Forelimb muscle (tissue), 1 donor: ENCODE measurements at regions not wholly inside any gene's neighbourhood (a gene's known extent, or its start where the extent isn't known, plus 50 kb on each side); places are given as distances from the start of the nearest gene placed in this dataset.
"Not testable (repeated sequence)": the region's sequence is repeated elsewhere in the genome, so short reads cannot be mapped to it uniquely, and the experiment has no call there.

Experiments used
- DNase-seq: peaks from one replicate; pipeline ENCODE4 v3.0.0-alpha.2; 2013; ENCODE audit warnings: low read depth

- DNase-seq, result no peak
Measured at GRCh38 chr6:8361259-8361658, 74.1 kb downstream of the SLC35B3 start.

GRCh38 chr6:8352966-8353340, 82.4 kb downstream of the SLC35B3 start:
- no peak for DNase-seq

- DNase-seq, result no peak
Measured at GRCh38 chr6:8352335-8352965, 82.9 kb downstream of the SLC35B3 start.

- DNase-seq, result no peak
Measured at GRCh38 chr6:8343600-8343999, 91.7 kb downstream of the SLC35B3 start.

GRCh38 chr6:8342241-8342819, 93.0 kb downstream of the SLC35B3 start:
- no peak for DNase-seq

GRCh38 chr6:8337147-8337546, 98.2 kb downstream of the SLC35B3 start:
- no peak for DNase-seq

GRCh38 chr6:8336406-8337057, 98.8 kb downstream of the SLC35B3 start:
- no peak for DNase-seq

GRCh38 chr6:8335896-8336295, 99.4 kb downstream of the SLC35B3 start:
- no peak for DNase-seq

- no peak for DNase-seq
Measured at GRCh38 chr6:8335381-8335780, 100.0 kb downstream of the SLC35B3 start.

GRCh38 chr6:8334113-8334512, 101.2 kb downstream of the SLC35B3 start:
- DNase-seq, result no peak

GRCh38 chr6:8329562-8329961, 105.8 kb downstream of the SLC35B3 start:
- DNase-seq, result no peak

- no peak for DNase-seq
Measured at GRCh38 chr6:8325743-8326142, 109.6 kb downstream of the SLC35B3 start.

- DNase-seq, result no peak
Measured at GRCh38 chr6:8322659-8323058, 112.7 kb downstream of the SLC35B3 start.

GRCh38 chr6:8321671-8322404, 113.5 kb downstream of the SLC35B3 start:
- DNase-seq, result no peak

- no peak for DNase-seq
Measured at GRCh38 chr6:8315154-8315553, 120.2 kb downstream of the SLC35B3 start.

GRCh38 chr6:8301502-8301901, 133.8 kb downstream of the SLC35B3 start:
- no peak for DNase-seq

GRCh38 chr6:8299034-8299433, 136.3 kb downstream of the SLC35B3 start:
- DNase-seq, result no peak

- DNase-seq, result not testable (repeated sequence)
Measured at GRCh38 chr6:8282946-8283345, 152.4 kb downstream of the SLC35B3 start.

- DNase-seq, result no peak
Measured at GRCh38 chr6:8282380-8282779, 153.0 kb downstream of the SLC35B3 start.

GRCh38 chr6:8279041-8279805, 156.1 kb downstream of the SLC35B3 start:
- no peak for DNase-seq

- DNase-seq, result no peak
Measured at GRCh38 chr6:8278562-8278961, 156.8 kb downstream of the SLC35B3 start.

GRCh38 chr6:8277769-8278168, 157.6 kb downstream of the SLC35B3 start:
- no peak for DNase-seq
